ENCODE measurements at regions not wholly inside any gene's neighbourhood (a gene's known extent, or its start where the extent isn't known, plus 50 kb on each side); places are given as distances from the start of the nearest gene placed in this dataset.

GRCh38 chr2:172658945-172659344, 76.7 kb upstream of the RAPGEF4 start:
- no peak for FAIRE-seq
- DNase-seq (ENCODE audit: low read depth), result no peak
- no peak for TF ChIP-seq CTCF (IDR thresholded peaks at IDR 0.05; ENCODE audit: insufficient read depth, low read length, severe bottlenecking)
- Histone ChIP-seq H3K27me3 (ENCODE audit: control insufficient read depth, insufficient read depth, low read length) (no peaks in the 10 kb centered on the region), H3K4me3 (ENCODE audit: low read depth, low read length) (no peak overlapping the region), H3K36me3 (ENCODE audit: control insufficient read depth, insufficient read depth, low read length) (no peaks in the 10 kb centered on the region)

GRCh38 chr2:172662099-172662498, 73.5 kb upstream of the RAPGEF4 start:
- FAIRE-seq, result no peak
- no peak overlapping the region for H3K4me3 ChIP-seq (ENCODE audit: low read depth, low read length)
- no peaks in the 10 kb centered on the region for H3K36me3 ChIP-seq (ENCODE audit: control insufficient read depth, insufficient read depth, low read length)
- no peak for TF ChIP-seq CTCF (IDR thresholded peaks at IDR 0.05; ENCODE audit: insufficient read depth, low read length, severe bottlenecking)
- no peaks in the 10 kb centered on the region for H3K27me3 ChIP-seq (ENCODE audit: control insufficient read depth, insufficient read depth, low read length)
- no peak for DNase-seq (ENCODE audit: low read depth)

- FAIRE-seq (no peak), DNase-seq (ENCODE audit: low read depth) (no peak)
- no peak overlapping the region for H3K4me3 ChIP-seq (ENCODE audit: low read depth, low read length)
- H3K27me3 ChIP-seq (ENCODE audit: control insufficient read depth, insufficient read depth, low read length), result no peaks in the 10 kb centered on the region
- no peaks in the 10 kb centered on the region for H3K36me3 ChIP-seq (ENCODE audit: control insufficient read depth, insufficient read depth, low read length)
- no peak for TF ChIP-seq CTCF (IDR thresholded peaks at IDR 0.05; ENCODE audit: insufficient read depth, low read length, severe bottlenecking)
Measured at GRCh38 chr2:172664766-172665165, 70.9 kb upstream of the RAPGEF4 start.

- FAIRE-seq (no peak), DNase-seq (ENCODE audit: low read depth) (peak; percentile 34)
- Histone ChIP-seq H3K4me3 (ENCODE audit: low read depth, low read length) (no peak overlapping the region), H3K27me3 (ENCODE audit: control insufficient read depth, insufficient read depth, low read length) (no peaks in the 10 kb centered on the region), H3K36me3 (ENCODE audit: control insufficient read depth, insufficient read depth, low read length) (no peaks in the 10 kb centered on the region)
- TF ChIP-seq CTCF (IDR thresholded peaks at IDR 0.05; ENCODE audit: insufficient read depth, low read length, severe bottlenecking), result no peak
Measured at GRCh38 chr2:172667581-172668325, 67.9 kb upstream of the RAPGEF4 start.

GRCh38 chr2:172671501-172671900, 64.1 kb upstream of the RAPGEF4 start:
- DNase-seq (ENCODE audit: low read depth), result no peak
- no peak for TF ChIP-seq CTCF (IDR thresholded peaks at IDR 0.05; ENCODE audit: insufficient read depth, low read length, severe bottlenecking)
- Histone ChIP-seq H3K36me3 (ENCODE audit: control insufficient read depth, insufficient read depth, low read length) (no peaks in the 10 kb centered on the region), H3K27me3 (ENCODE audit: control insufficient read depth, insufficient read depth, low read length) (no peaks in the 10 kb centered on the region), H3K4me3 (ENCODE audit: low read depth, low read length) (no peak overlapping the region)
- FAIRE-seq, result no peak

- H3K4me3 ChIP-seq (ENCODE audit: low read depth, low read length), result no peak overlapping the region
- no peak for TF ChIP-seq CTCF (IDR thresholded peaks at IDR 0.05; ENCODE audit: insufficient read depth, low read length, severe bottlenecking)
- FAIRE-seq (no peak), DNase-seq (ENCODE audit: low read depth) (peak; percentile 82)
- no peaks in the 10 kb centered on the region for H3K36me3 ChIP-seq (ENCODE audit: control insufficient read depth, insufficient read depth, low read length)
- H3K27me3 ChIP-seq (ENCODE audit: control insufficient read depth, insufficient read depth, low read length), result no peaks in the 10 kb centered on the region
Measured at GRCh38 chr2:172672114-172672513, 63.5 kb upstream of the RAPGEF4 start.

Measured in bronchial epithelial cell (primary cell).